Nephron progenitor cell (in vitro differentiated cells): ENCODE measurements at regions not wholly inside any gene's neighbourhood (a gene's known extent, or its start where the extent isn't known, plus 50 kb on each side); places are given as distances from the start of the nearest gene placed in this dataset.
A peak's percentile ranks its signal among the peaks of the same experiment; 100 is the strongest.

Source experiments
- DNase-seq: peaks from one replicate; pipeline ENCODE4 v3.0.0; 2021
- H3K27ac Mint-ChIP-seq: 2 replicates; pipeline ENCODE4 v1.8.0; 2021; ENCODE audit warnings: mild to moderate bottlenecking, moderate library complexity, mixed read lengths
- H3K27me3 Mint-ChIP-seq: 2 replicates; pipeline ENCODE4 v1.8.0; 2021; ENCODE audit warnings: mild to moderate bottlenecking, low read depth, mixed read lengths; ENCODE audit not compliant: poor library complexity
- H3K36me3 Mint-ChIP-seq: 2 replicates; pipeline ENCODE4 v1.8.0; 2021; ENCODE audit warnings: low read depth, mixed read lengths
- H3K4me1 Mint-ChIP-seq: 2 replicates; pipeline ENCODE4 v1.8.0; 2021; ENCODE audit warnings: mixed read lengths
- H3K4me3 Mint-ChIP-seq: 2 replicates; pipeline ENCODE4 v1.8.0; 2021; ENCODE audit warnings: mild to moderate bottlenecking, moderate library complexity, mixed read lengths
- H3K9me3 Mint-ChIP-seq: 2 replicates; pipeline ENCODE4 v1.8.0; 2021; ENCODE audit warnings: mild to moderate bottlenecking, moderate library complexity, mixed read lengths
- TF ChIP-seq, protein P1 (sequence below): fragments of 200-600 bp; sonication (generic); IDR thresholded peaks from 2 replicates; pipeline ENCODE4 v1.5.0; 2021; ENCODE audit warnings: antibody characterized with exemption

- H3K36me3 Mint-ChIP-seq = no peaks in the 10 kb centered on the region
- DNase-seq = no peak
- H3K27ac Mint-ChIP-seq = no peak overlapping the region
- no peaks in the 10 kb centered on the region for H3K27me3 Mint-ChIP-seq
- no peaks in the 10 kb centered on the region for H3K4me1 Mint-ChIP-seq
- TF ChIP-seq, protein P1, sequence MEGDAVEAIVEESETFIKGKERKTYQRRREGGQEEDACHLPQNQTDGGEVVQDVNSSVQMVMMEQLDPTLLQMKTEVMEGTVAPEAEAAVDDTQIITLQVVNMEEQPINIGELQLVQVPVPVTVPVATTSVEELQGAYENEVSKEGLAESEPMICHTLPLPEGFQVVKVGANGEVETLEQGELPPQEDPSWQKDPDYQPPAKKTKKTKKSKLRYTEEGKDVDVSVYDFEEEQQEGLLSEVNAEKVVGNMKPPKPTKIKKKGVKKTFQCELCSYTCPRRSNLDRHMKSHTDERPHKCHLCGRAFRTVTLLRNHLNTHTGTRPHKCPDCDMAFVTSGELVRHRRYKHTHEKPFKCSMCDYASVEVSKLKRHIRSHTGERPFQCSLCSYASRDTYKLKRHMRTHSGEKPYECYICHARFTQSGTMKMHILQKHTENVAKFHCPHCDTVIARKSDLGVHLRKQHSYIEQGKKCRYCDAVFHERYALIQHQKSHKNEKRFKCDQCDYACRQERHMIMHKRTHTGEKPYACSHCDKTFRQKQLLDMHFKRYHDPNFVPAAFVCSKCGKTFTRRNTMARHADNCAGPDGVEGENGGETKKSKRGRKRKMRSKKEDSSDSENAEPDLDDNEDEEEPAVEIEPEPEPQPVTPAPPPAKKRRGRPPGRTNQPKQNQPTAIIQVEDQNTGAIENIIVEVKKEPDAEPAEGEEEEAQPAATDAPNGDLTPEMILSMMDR = no peak
- no peaks in the 10 kb centered on the region for H3K9me3 Mint-ChIP-seq
- no peak overlapping the region for H3K4me3 Mint-ChIP-seq
Observed at GRCh38 chr1:82179131-82179530, 378.4 kb downstream of the ADGRL2 start.

DNA sequence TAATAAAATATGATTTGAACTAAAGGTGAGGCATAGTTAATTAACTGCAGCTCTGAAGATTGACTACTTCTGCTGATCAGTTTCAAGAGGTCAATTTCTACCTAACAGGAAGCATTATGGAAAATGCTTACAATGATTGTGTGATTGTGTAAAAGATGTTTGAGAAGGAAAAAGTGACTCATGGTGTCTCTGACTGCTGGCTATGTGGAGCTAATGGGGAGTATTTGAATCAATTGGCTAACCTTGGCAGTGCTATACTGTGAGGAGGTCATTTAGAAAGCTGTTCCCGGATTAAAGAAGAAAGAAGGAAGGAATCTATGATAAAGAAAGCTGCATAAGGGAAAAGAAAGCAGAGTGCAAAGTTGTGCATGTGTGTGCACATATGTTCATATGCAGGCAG lies 376.5 kb downstream of the ADGRL2 start:
- Mint-ChIP-seq H3K4me3 (no peak overlapping the region), H3K4me1 (no peaks in the 10 kb centered on the region), H3K27me3 (peaks cover 3% of the 10 kb centered on the region), H3K27ac (no peak overlapping the region), H3K36me3 (no peaks in the 10 kb centered on the region), H3K9me3 (peaks cover 10% of the 10 kb centered on the region)
- TF ChIP-seq, protein P1 = no peak
- DNase-seq = no peak

DNA sequence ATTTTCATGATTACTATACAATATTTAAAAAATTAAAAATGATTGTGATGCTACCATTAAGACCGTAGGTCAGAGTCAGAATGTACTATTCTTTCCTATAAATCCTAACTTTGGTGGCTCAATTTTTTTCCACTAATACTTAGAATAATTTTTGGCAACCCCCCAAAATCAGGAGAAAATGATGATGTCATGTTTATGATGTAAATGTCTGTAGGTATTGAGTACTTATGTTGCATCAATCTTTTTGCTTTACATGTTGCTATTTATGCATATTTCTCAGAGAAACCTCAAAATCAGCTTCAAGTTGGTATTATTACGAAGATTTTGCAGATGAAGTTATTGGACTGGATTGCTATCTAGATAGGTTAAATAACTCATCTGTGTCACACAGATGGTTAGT lies 371.2 kb downstream of the ADGRL2 start:
- H3K27ac Mint-ChIP-seq = no peak overlapping the region
- no peak for DNase-seq
- TF ChIP-seq, protein P1 = no peak
- H3K4me1 Mint-ChIP-seq = no peaks in the 10 kb centered on the region
- H3K4me3 Mint-ChIP-seq = no peak overlapping the region
- peaks cover 10% of the 10 kb centered on the region for H3K9me3 Mint-ChIP-seq
- H3K36me3 Mint-ChIP-seq = no peaks in the 10 kb centered on the region
- H3K27me3 Mint-ChIP-seq = peaks cover 3% of the 10 kb centered on the region

DNA sequence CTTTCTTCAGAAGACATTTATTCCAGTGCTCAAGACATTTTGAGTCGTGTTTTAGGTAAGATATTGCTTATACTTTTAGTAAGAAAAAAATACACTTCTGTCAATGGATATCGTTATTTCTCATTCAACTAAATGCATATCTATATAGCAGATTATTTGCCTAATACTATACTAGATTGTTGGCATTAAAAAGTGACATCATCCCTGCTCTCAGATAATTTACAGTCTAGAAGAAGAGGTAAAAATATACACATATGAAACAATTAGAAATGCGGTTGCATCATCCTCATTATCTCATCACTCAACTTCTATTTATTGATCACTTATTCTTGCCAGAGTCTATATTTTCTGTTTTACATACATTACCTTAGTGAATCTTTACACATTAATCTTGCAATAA lies 367.7 kb downstream of the ADGRL2 start:
- peaks cover 8% of the 10 kb centered on the region for H3K9me3 Mint-ChIP-seq
- H3K27me3 Mint-ChIP-seq = peaks cover 2% of the 10 kb centered on the region
- H3K4me1 Mint-ChIP-seq = no peaks in the 10 kb centered on the region
- H3K27ac Mint-ChIP-seq = no peak overlapping the region
- H3K36me3 Mint-ChIP-seq = no peaks in the 10 kb centered on the region
- no peak for DNase-seq
- TF ChIP-seq, protein P1 = no peak
- no peak overlapping the region for H3K4me3 Mint-ChIP-seq

DNA sequence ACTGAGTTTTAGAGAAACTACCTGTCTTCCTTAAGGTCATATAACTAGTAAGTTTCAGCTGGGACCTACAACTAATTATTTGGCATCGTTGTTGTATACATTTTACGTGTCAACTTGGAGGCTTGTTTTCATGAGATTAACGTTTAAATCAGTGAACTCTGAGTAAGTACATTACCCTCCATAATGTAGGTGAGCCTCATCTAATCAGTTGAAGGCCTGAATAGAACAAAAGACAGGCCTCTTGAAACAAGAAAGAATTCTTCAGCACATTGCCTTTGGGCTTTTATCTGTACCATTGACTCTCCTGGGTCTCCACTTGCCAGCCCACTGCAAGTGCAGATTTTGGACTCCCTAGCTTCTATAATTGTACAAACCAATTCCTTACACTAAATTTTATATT lies 364.6 kb downstream of the ADGRL2 start:
- Mint-ChIP-seq H3K9me3 (no peaks in the 10 kb centered on the region), H3K4me1 (peaks cover 31% of the 10 kb centered on the region), H3K36me3 (no peaks in the 10 kb centered on the region), H3K27ac (no peak overlapping the region), H3K27me3 (no peaks in the 10 kb centered on the region), H3K4me3 (no peak overlapping the region)
- TF ChIP-seq, protein P1 = no peak
- DNase-seq = no peak

DNA sequence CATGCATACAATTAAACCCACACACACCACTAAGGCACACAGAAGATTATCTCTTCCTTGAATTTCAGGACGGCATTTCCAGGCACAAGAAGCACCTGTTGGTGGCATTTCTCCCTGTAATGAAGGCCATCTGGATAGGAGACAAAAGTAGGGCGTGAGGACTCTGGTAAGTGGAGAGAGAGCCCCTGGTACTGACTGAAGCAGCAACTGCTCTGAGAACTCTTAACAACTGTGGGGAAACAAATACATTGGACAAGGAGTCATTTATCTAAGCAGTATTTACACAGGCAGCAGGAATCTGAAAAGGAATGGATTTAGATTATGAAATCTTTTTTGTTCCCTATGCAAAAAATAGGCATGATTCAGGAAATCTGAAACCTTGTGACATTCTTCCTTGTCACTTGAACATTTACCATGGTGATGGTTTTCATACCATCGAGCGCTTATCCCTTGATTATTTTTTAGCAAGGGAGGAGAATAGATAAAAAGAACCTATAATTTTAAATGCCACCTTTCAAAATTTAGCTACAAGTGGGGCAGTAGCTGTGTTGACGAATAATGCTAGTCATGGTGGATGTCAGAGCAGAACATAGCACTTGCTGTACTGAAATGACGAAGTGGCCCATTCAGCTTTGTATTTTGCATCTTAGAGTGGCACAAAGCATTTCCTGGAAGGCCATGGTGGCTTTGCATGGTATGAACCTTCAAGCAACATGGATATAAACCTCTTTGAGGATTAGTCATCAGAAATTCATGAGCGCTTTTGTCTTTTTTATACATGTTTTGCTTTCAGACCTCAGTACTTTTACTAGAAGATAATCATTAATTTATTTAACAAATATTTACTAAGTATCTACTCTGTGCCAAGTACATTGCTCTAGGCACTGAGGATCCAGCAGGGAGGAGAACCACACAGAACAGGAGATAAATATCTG lies 362.0 kb downstream of the ADGRL2 start:
- Mint-ChIP-seq H3K4me1 (peaks cover 36% of the 10 kb centered on the region), H3K4me3 (peak overlapping the region; percentile 14), H3K9me3 (peaks cover 4% of the 10 kb centered on the region), H3K36me3 (no peaks in the 10 kb centered on the region), H3K27me3 (no peaks in the 10 kb centered on the region), H3K27ac (peak overlapping the region; percentile 77)
- no peak for DNase-seq
- TF ChIP-seq, protein P1 = no peak
